HG03432 (cell line): ENCODE measurements at regions not wholly inside any gene's neighbourhood (a gene's known extent, or its start where the extent isn't known, plus 50 kb on each side); places are given as distances from the start of the nearest gene placed in this dataset.

Source experiments
- ATAC-seq: cut with Tn5 transposase; IDR thresholded peaks from one replicate; pipeline ENCODE4 v1.9.1; 2021; ENCODE audit warnings: mild to moderate bottlenecking, moderate library complexity; ENCODE audit not compliant: unreplicated experiment

- no peak for ATAC-seq
Observed at GRCh38 chr2:224325941-224326340, 76.0 kb downstream of the FAM124B start.

- ATAC-seq: no peak
Observed at GRCh38 chr2:224324604-224325003, 77.3 kb downstream of the FAM124B start.

- no peak for ATAC-seq
Observed at GRCh38 chr2:224320660-224321059, 81.2 kb downstream of the FAM124B start.

GRCh38 chr2:224319750-224320149 lies 82.2 kb downstream of the FAM124B start:
- ATAC-seq: no peak

- ATAC-seq: no peak
Observed at GRCh38 chr2:224312741-224313140, 89.2 kb downstream of the FAM124B start.

- no peak for ATAC-seq
Observed at GRCh38 chr2:224310943-224311625, 90.8 kb downstream of the FAM124B start.

GRCh38 chr2:224309176-224309575 lies 92.7 kb downstream of the FAM124B start:
- ATAC-seq: no peak

GRCh38 chr2:224308272-224308911 lies 93.5 kb downstream of the FAM124B start:
- ATAC-seq: peak; percentile 97

- no peak for ATAC-seq
Observed at GRCh38 chr2:224302952-224303351, 99.0 kb downstream of the FAM124B start.

- ATAC-seq: no peak
Observed at GRCh38 chr2:224293976-224294375, 107.9 kb downstream of the FAM124B start.

- ATAC-seq: no peak
Observed at GRCh38 chr2:224287531-224287930, 114.4 kb downstream of the FAM124B start.

- no peak for ATAC-seq
Observed at GRCh38 chr2:224286923-224287322, 115.0 kb downstream of the FAM124B start.

GRCh38 chr2:224284134-224284946 lies 117.6 kb downstream of the FAM124B start:
- no peak for ATAC-seq

GRCh38 chr2:224283466-224283965 lies 118.4 kb downstream of the FAM124B start:
- no peak for ATAC-seq

GRCh38 chr2:224281374-224281773 lies 120.5 kb downstream of the FAM124B start:
- ATAC-seq: no peak

- ATAC-seq: no peak
Observed at GRCh38 chr2:224278531-224278930, 123.4 kb downstream of the FAM124B start.

- no peak for ATAC-seq
Observed at GRCh38 chr2:224276251-224276650, 125.7 kb downstream of the FAM124B start.

- no peak for ATAC-seq
Observed at GRCh38 chr2:224272237-224272910, 129.5 kb downstream of the FAM124B start.

- no peak for ATAC-seq
Observed at GRCh38 chr2:224271617-224272236, 130.2 kb downstream of the FAM124B start.

- no peak for ATAC-seq
Observed at GRCh38 chr2:224268441-224268840, 133.5 kb downstream of the FAM124B start.

GRCh38 chr2:224264259-224264658 lies 137.6 kb downstream of the FAM124B start:
- ATAC-seq: no peak
